ENCODE measurements at regions not wholly inside any gene's neighbourhood (a gene's known extent, or its start where the extent isn't known, plus 50 kb on each side); places are given as distances from the start of the nearest gene placed in this dataset.

GRCh38 chr20:37630166-37630565 is 63.7 kb upstream of the CTNNBL1 start (continued):
- TF ChIP-seq EZH2 (IDR thresholded peaks at IDR 0.05; ENCODE audit: low read depth, unreplicated experiment), result no peak
- TF ChIP-seq JUNB (IDR thresholded peaks at IDR 0.05; ENCODE audit: unreplicated experiment), result no peak
- TF ChIP-seq ZNF331 (CRISPR knock-in tag; IDR thresholded peaks at IDR 0.05; ENCODE audit: low read depth), result no peak
- TF ChIP-seq ZNF114 (CRISPR knock-in tag; IDR thresholded peaks at IDR 0.05), result no peak

- Histone ChIP-seq H3K27ac (ENCODE audit: low read depth) (no peak overlapping the region), H3K4me1 (ENCODE audit: insufficient read depth) (no peaks in the 10 kb centered on the region), H3K36me3 (ENCODE audit: insufficient read depth) (no peaks in the 10 kb centered on the region), H2AFZ (no peak overlapping the region), H3K9me2 (ENCODE audit: insufficient read depth) (no peaks in the 10 kb centered on the region), H3K79me2 (replicated peaks; ENCODE audit: insufficient read depth) (no peaks in the 10 kb centered on the region), H3K4me2 (no peak overlapping the region), H3F3A (replicated peaks; ENCODE audit: low read depth) (no peaks in the 10 kb centered on the region), H4K20me1 (replicated peaks; ENCODE audit: insufficient read depth) (peaks cover 4% of the 10 kb centered on the region; the same call in 1 of the 2 replicates), H3K27me3 (ENCODE audit: insufficient read depth) (no peaks in the 10 kb centered on the region), H3K4me3 (no peak overlapping the region)
- no peaks in the 10 kb centered on the region for H3K9me3 Mint-ChIP-seq
- DNase-seq (ENCODE audit: low spot score), result no peak
- no peak for ATAC-seq
- no peak overlapping the region for H3K4me3 Mint-ChIP-seq
- no peak overlapping the region for H3K27ac Mint-ChIP-seq
- no peak for TF ChIP-seq CREB1 (CRISPR knock-in tag; IDR thresholded peaks at IDR 0.05; ENCODE audit: low read depth)
- TF ChIP-seq ZNF462 (CRISPR knock-in tag; IDR thresholded peaks at IDR 0.05), result no peak
- TF ChIP-seq EZH2phosphoT487 (IDR thresholded peaks at IDR 0.05; ENCODE audit: unreplicated experiment), result no peak
- TF ChIP-seq REST (IDR thresholded peaks at IDR 0.05; ENCODE audit: unreplicated experiment), result no peak
- no peak for TF ChIP-seq EZH2 (IDR thresholded peaks at IDR 0.05; ENCODE audit: low read depth, unreplicated experiment)
- TF ChIP-seq STAT1 (IDR thresholded peaks at IDR 0.05; ENCODE audit: unreplicated experiment), result no peak
- no peak for TF ChIP-seq NANOG (IDR thresholded peaks at IDR 0.05; ENCODE audit: borderline replicate concordance)
- no peak for TF ChIP-seq ZNF331 (CRISPR knock-in tag; IDR thresholded peaks at IDR 0.05; ENCODE audit: low read depth)
- TF ChIP-seq JUNB (IDR thresholded peaks at IDR 0.05; ENCODE audit: unreplicated experiment), result no peak
- TF ChIP-seq ETS1 (IDR thresholded peaks at IDR 0.05), result no peak
- no peak for TF ChIP-seq POLR2AphosphoS5 (IDR thresholded peaks at IDR 0.05; ENCODE audit: low read depth)
- TF ChIP-seq ZNF114 (CRISPR knock-in tag; IDR thresholded peaks at IDR 0.05), result no peak
- TF ChIP-seq CTCF (conservative IDR thresholded peaks at IDR 0.05; ENCODE audit: low read depth in 2 of 2), result no peak
- H3K36me3 Mint-ChIP-seq (ENCODE audit: low read depth), result no peaks in the 10 kb centered on the region
- H3K4me1 Mint-ChIP-seq, result no peaks in the 10 kb centered on the region; the same call in 2 of the 3 replicates
- H3K27me3 Mint-ChIP-seq (ENCODE audit: insufficient read depth, low read depth, poor library complexity), result peaks cover 3% of the 10 kb centered on the region
Measured at GRCh38 chr20:37627767-37628130, 66.1 kb upstream of the CTNNBL1 start.

Data from GM23338 (cell line).